B cell (primary cell): ENCODE measurements at regions not wholly inside any gene's neighbourhood (a gene's known extent, or its start where the extent isn't known, plus 50 kb on each side); places are given as distances from the start of the nearest gene placed in this dataset.
A peak's percentile ranks its signal among the peaks of the same experiment; 100 is the strongest.

Source experiments
- ATAC-seq: fragments of 200-7000 bp; cut with Tn5 transposase; one replicate; pipeline ENCODE4 v1.10.0; 2021; ENCODE audit warnings: low read depth, mild to moderate bottlenecking, moderate number of reproducible peaks, moderate library complexity
- CTCF ChIA-PET: fragments of 350-600 bp; sonication (Branson Sonifier 250); formaldehyde crosslinking; loops from one replicate; lab custom pipeline; 2021; ENCODE audit warnings: antibody characterized with exemption, inconsistent platforms; lab: Charles Lee
- POLR2A ChIA-PET: fragments of 350-600 bp; sonication (Branson Sonifier 250); formaldehyde crosslinking; loops from one replicate; lab custom pipeline; 2021; ENCODE audit warnings: antibody characterized with exemption; lab: Charles Lee
- DNase-seq: peaks from one replicate; pipeline ENCODE4 v3.0.0; 2013
- H2AFZ ChIP-seq: 2 replicates; pipeline ENCODE4 v1.6.1; 2012; ENCODE audit warnings: mild to moderate bottlenecking, low read depth, low read length; ENCODE audit not compliant: insufficient read depth, poor library complexity, severe bottlenecking
- H3K27ac ChIP-seq, 2 donors: 1 replicate in 1 of 2; 2 replicates in 1 of 2; pipeline ENCODE4 v1.5.1; 2012 to 2013; ENCODE audit warnings: low read length in 2 of 2, mild to moderate bottlenecking in 2 of 2, moderate library complexity in 1 of 2
- H3K27me3 ChIP-seq, 4 experiments: fragments of 200-600 bp in 1 of 4; sonication (generic) in 1 of 4; replicated peaks in 1 of 4; 1 replicate in 2 of 4; 2 replicates in 2 of 4; pipeline versions ENCODE4 v1.6.1 to v1.7.0; 2013 to 2016; ENCODE audit warnings: low read length in 3 of 4, mild to moderate bottlenecking in 2 of 4, mixed read lengths in 1 of 4, moderate library complexity in 1 of 4; ENCODE audit not compliant: insufficient read depth in 4 of 4, control insufficient read depth in 3 of 4; ENCODE audit errors: control extremely low read depth in 1 of 4
- H3K36me3 ChIP-seq, 2 experiments: replicated peaks in 1 of 2; 1 replicate in 1 of 2; 2 replicates in 1 of 2; pipeline versions ENCODE4 v1.6.1 to v1.7.1; 2013; ENCODE audit warnings: low read length in 1 of 2; ENCODE audit not compliant: insufficient read depth in 2 of 2, control insufficient read depth in 1 of 2; ENCODE audit errors: control extremely low read depth in 1 of 2, extremely low read depth in 1 of 2
- H3K4me1 ChIP-seq, 2 donors: fragments of 200-600 bp in 1 of 2; sonication (generic) in 1 of 2; 1 replicate in 1 of 2; 2 replicates in 1 of 2; pipeline versions ENCODE4 v1.5.1 to v1.6.1; 2013 to 2017; ENCODE audit warnings: low read length in 2 of 2; ENCODE audit not compliant: control insufficient read depth in 2 of 2, insufficient read depth in 2 of 2
- H3K4me2 ChIP-seq: replicated peaks from 2 replicates; pipeline ENCODE3; 2012; ENCODE audit warnings: mild to moderate bottlenecking, low read depth, low read length; ENCODE audit not compliant: poor library complexity, severe bottlenecking
- H3K4me3 ChIP-seq, 5 experiments: fragments of 200-600 bp in 1 of 5; sonication (generic) in 1 of 5; 1 replicate in 3 of 5; 2 replicates in 2 of 5; pipeline versions ENCODE4 v1.5.1 to v1.7.0; 2011 to 2016; ENCODE audit warnings: low read length in 4 of 5, mild to moderate bottlenecking in 4 of 5, low read depth in 2 of 5, control low read depth in 1 of 5, moderate library complexity in 1 of 5; ENCODE audit not compliant: insufficient read depth in 1 of 5; ENCODE audit errors: control extremely low read depth in 1 of 5, extremely low read depth in 1 of 5
- H3K79me2 ChIP-seq: fragments of 200-600 bp; sonication (generic); one replicate; pipeline ENCODE4 v1.6.0; 2016; ENCODE audit warnings: low read length; ENCODE audit not compliant: control insufficient read depth, insufficient read depth
- H3K9ac ChIP-seq: fragments of 200-600 bp; sonication (generic); 2 replicates; pipeline ENCODE4 v1.6.1; 2017; ENCODE audit warnings: mild to moderate bottlenecking, low read length, moderate library complexity
- H3K9me3 ChIP-seq, 3 donors: one replicate each; pipeline versions ENCODE4 v1.6.1 to v1.7.1; 2013; ENCODE audit warnings: low read length in 2 of 3; ENCODE audit not compliant: control insufficient read depth in 2 of 3, insufficient read depth in 1 of 3; ENCODE audit errors: control extremely low read depth in 1 of 3
- H4K20me1 ChIP-seq: 2 replicates; pipeline ENCODE4 v1.6.0; 2012; ENCODE audit warnings: mild to moderate bottlenecking, low read length; ENCODE audit not compliant: insufficient read depth, control insufficient read depth, poor library complexity, severe bottlenecking
- H3K27ac Mint-ChIP-seq: one replicate; pipeline ENCODE4 v1.8.0; 2021; ENCODE audit warnings: mixed read lengths
- H3K27me3 Mint-ChIP-seq: one replicate; pipeline ENCODE4 v1.8.0; 2021; ENCODE audit warnings: mixed read lengths
- H3K4me1 Mint-ChIP-seq: one replicate; pipeline ENCODE4 v1.8.0; 2021; ENCODE audit warnings: mixed read lengths
- H3K4me3 Mint-ChIP-seq: one replicate; pipeline ENCODE4 v1.8.0; 2021; ENCODE audit warnings: mixed read lengths
- H3K9me3 Mint-ChIP-seq: one replicate; pipeline ENCODE4 v1.8.0; 2022; ENCODE audit warnings: mixed read lengths; ENCODE audit not compliant: insufficient read depth
- CTCF ChIP-seq: fragments of 200-600 bp; IDR thresholded peaks from one replicate; pipeline ENCODE4 v1.8.0; 2022; ENCODE audit warnings: antibody characterized with exemption, mild to moderate bottlenecking
- EZH2 ChIP-seq: IDR thresholded peaks from 2 replicates; pipeline ENCODE4 v1.6.1; 2012; ENCODE audit warnings: borderline replicate concordance, low read depth, mild to moderate bottlenecking, moderate library complexity, low read length; ENCODE audit not compliant: insufficient read depth, poor library complexity, severe bottlenecking
- WGBS: methylation state at CpG from one replicate; pipeline ENCODE4 v1.1.5; 2013; ENCODE audit warnings: missing lambda C conversion rate; ENCODE audit not compliant: insufficient coverage; 5-methylcytosine and 5-hydroxymethylcytosine counted together
- intact Hi-C: fragments of 100-400 bp; cut with micrococcal nuclease; formaldehyde crosslinking; loops from one replicate; pipeline ENCODE4 v1.10.0; 2022

- no peaks in the 10 kb centered on the region for H3K9me3 Mint-ChIP-seq
- no peak for TF ChIP-seq CTCF
- TF ChIP-seq EZH2: no peak
- no peaks in the 10 kb centered on the region for H4K20me1 ChIP-seq
- H2AFZ ChIP-seq: no peak overlapping the region
- H3K9ac ChIP-seq: no peak overlapping the region
- CTCF ChIA-PET: no interaction called here
- 70% methylated on average over 2 of the region's 5 CpGs for WGBS
- H3K4me2 ChIP-seq: no peak overlapping the region
- peaks cover 48% of the 10 kb centered on the region for H3K27me3 Mint-ChIP-seq
- POLR2A ChIA-PET: no interaction called here
- H3K27ac ChIP-seq: no peak overlapping the region
- no peaks in the 10 kb centered on the region for H3K4me1 Mint-ChIP-seq
- H3K79me2 ChIP-seq: no peaks in the 10 kb centered on the region
- peaks cover 0 to 7% (median 0%) of the 10 kb centered on the region in 4 experiments for H3K27me3 ChIP-seq
- no peak overlapping the region for H3K4me3 Mint-ChIP-seq
- ATAC-seq: no peak
- H3K4me1 ChIP-seq: no peaks in the 10 kb centered on the region
- intact Hi-C loops: no loop called here
- no peak overlapping the region for H3K27ac Mint-ChIP-seq
- DNase-seq: no peak
- no peak overlapping the region for H3K4me3 ChIP-seq
- H3K9me3 ChIP-seq: no peaks in the 10 kb centered on the region
- no peaks in the 10 kb centered on the region for H3K36me3 ChIP-seq
Measured at GRCh38 chr12:113640837-113641236, 169.2 kb upstream of the LHX5 start.

DNA sequence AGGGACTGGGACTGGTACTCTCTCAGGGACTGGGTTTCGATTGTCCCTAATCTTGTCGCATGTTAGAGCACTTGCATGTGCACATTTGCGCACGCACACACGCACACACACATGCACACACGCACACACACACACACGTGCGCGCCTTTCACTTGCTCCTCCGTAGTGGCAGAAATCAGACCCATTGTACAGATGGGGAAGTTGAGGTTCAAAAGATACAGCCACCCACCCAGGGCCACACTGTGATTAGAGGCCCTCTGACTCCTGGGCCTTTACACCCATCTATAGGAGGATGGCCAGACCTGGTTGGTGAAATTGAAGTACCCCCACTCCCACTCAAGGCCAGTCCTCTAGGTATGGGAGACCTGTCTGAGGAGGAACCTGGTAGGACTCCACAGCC, 167.8 kb upstream of the LHX5 start:
- Histone ChIP-seq H3K4me1 (no peaks in the 10 kb centered on the region), H3K36me3 (no peaks in the 10 kb centered on the region), H3K9ac (no peak overlapping the region), H3K79me2 (no peaks in the 10 kb centered on the region), H3K27ac (no peak overlapping the region), H3K4me3 (no peak overlapping the region), H3K4me2 (no peak overlapping the region), H4K20me1 (no peaks in the 10 kb centered on the region), H3K27me3 (no peaks in the 10 kb centered on the region), H2AFZ (no peak overlapping the region), H3K9me3 (no peaks in the 10 kb centered on the region)
- 77% methylated on average over 9 of the region's 10 CpGs for WGBS
- CTCF ChIA-PET: no interaction called here
- Mint-ChIP-seq H3K4me3 (no peak overlapping the region), H3K27me3 (peaks cover 40% of the 10 kb centered on the region), H3K4me1 (no peaks in the 10 kb centered on the region), H3K27ac (no peak overlapping the region), H3K9me3 (no peaks in the 10 kb centered on the region)
- no peak for ATAC-seq
- TF ChIP-seq CTCF (no peak), EZH2 (no peak)
- intact Hi-C loops: no loop called here
- peak; percentile 4 for DNase-seq
- POLR2A ChIA-PET: no interaction called here
